Thyroid gland (tissue), 4 donors: ENCODE measurements at regions not wholly inside any gene's neighbourhood (a gene's known extent, or its start where the extent isn't known, plus 50 kb on each side); places are given as distances from the start of the nearest gene placed in this dataset.

Experiments
- DNase-seq, 2 donors: peaks; one replicate each; pipeline ENCODE4 v3.0.0-alpha.2; 2019
- H3K27ac ChIP-seq, 3 donors: fragments of 200-600 bp; sonication (generic); 1 replicate in 2 of 3; 2 replicates in 1 of 3; pipeline ENCODE4 v1.5.1; 2016 to 2019; ENCODE audit warnings: mild to moderate bottlenecking in 1 of 3, moderate library complexity in 1 of 3
- H3K27me3 ChIP-seq: fragments of 200-600 bp; sonication (generic); one replicate; pipeline ENCODE4 v1.5.1; 2019
- H3K36me3 ChIP-seq, 2 donors: fragments of 200-600 bp; sonication (generic); one replicate each; pipeline ENCODE4 v1.5.1; 2016 to 2019
- H3K4me1 ChIP-seq, 2 donors: fragments of 200-600 bp; sonication (generic); one replicate each; pipeline ENCODE4 v1.5.1; 2017 to 2019
- H3K4me3 ChIP-seq, 3 donors: fragments of 200-600 bp; sonication (generic); replicated peaks in 1 of 3; 1 replicate in 2 of 3; 2 replicates in 1 of 3; pipeline ENCODE4 v1.5.1; 2016; ENCODE audit warnings: mild to moderate bottlenecking in 1 of 3
- H3K9me3 ChIP-seq: fragments of 200-600 bp; sonication (generic); one replicate; pipeline ENCODE4 v1.5.1; 2017
- POLR2A ChIP-seq, 2 donors: fragments of 450-650 bp; IDR thresholded peaks; one replicate each; pipeline ENCODE4 v1.6.1; 2017; ENCODE audit warnings: antibody characterized with exemption in 2 of 2, mild to moderate bottlenecking in 2 of 2, moderate library complexity in 1 of 2
- WGBS, 2 donors: methylation state at CpG; one replicate each; pipeline ENCODE4 v1.1.5; 2017; 5-methylcytosine and 5-hydroxymethylcytosine counted together
- intact Hi-C: fragments of 100-400 bp; cut with DNase I; formaldehyde crosslinking; loops from one replicate; pipeline ENCODE4 v1.15.1; 2023
- TF ChIP-seq, protein P1 (sequence below), 6 experiments: fragments of 200-600 bp in 3 of 6; fragments of 450-650 bp in 3 of 6; sonication (generic) in 3 of 6; IDR thresholded peaks; one replicate each; pipeline ENCODE4 v1.5.1; 2016 to 2019; ENCODE audit warnings: antibody characterized with exemption in 6 of 6, mild to moderate bottlenecking in 2 of 6, inconsistent platforms in 1 of 6, moderate library complexity in 1 of 6

DNA sequence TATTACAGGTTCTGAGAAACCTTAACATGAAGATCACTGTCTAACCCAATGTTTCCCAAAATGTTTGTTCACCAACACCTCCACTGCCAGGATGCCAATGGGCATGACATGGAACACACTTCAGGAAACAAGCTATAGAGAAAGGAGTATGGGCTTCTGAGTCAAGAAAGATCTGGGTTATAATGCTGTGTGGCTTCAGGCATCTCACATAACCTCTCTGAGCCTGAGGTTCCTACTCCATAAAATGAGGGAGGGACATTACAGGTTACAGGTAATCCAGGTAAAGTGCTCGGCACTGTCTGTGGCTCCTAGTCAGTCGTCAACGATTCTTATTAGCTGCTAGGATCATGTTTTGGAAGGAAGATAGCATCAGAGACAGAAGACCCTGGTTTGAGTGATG lies 126.4 kb upstream of the SMAD3 start:
- peaks cover 0 to 4% of the 10 kb centered on the region in 2 donors for H3K4me1 ChIP-seq
- H3K9me3 ChIP-seq, result no peaks in the 10 kb centered on the region
- H3K27me3 ChIP-seq, result no peaks in the 10 kb centered on the region
- intact Hi-C loops, result no loop called here
- H3K4me3 ChIP-seq, result no peak overlapping the region
- no peak overlapping the region for H3K27ac ChIP-seq
- TF ChIP-seq POLR2A (IDR thresholded peaks at IDR 0.05), result no peak
- TF ChIP-seq, protein P1, sequence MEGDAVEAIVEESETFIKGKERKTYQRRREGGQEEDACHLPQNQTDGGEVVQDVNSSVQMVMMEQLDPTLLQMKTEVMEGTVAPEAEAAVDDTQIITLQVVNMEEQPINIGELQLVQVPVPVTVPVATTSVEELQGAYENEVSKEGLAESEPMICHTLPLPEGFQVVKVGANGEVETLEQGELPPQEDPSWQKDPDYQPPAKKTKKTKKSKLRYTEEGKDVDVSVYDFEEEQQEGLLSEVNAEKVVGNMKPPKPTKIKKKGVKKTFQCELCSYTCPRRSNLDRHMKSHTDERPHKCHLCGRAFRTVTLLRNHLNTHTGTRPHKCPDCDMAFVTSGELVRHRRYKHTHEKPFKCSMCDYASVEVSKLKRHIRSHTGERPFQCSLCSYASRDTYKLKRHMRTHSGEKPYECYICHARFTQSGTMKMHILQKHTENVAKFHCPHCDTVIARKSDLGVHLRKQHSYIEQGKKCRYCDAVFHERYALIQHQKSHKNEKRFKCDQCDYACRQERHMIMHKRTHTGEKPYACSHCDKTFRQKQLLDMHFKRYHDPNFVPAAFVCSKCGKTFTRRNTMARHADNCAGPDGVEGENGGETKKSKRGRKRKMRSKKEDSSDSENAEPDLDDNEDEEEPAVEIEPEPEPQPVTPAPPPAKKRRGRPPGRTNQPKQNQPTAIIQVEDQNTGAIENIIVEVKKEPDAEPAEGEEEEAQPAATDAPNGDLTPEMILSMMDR (IDR thresholded peaks at IDR 0.05), result no peak
- DNase-seq, result no peak
- H3K36me3 ChIP-seq, result no peaks in the 10 kb centered on the region
- 94 to 100% methylated on average over 3 of the region's 3 CpGs for WGBS, 2 donors

DNA sequence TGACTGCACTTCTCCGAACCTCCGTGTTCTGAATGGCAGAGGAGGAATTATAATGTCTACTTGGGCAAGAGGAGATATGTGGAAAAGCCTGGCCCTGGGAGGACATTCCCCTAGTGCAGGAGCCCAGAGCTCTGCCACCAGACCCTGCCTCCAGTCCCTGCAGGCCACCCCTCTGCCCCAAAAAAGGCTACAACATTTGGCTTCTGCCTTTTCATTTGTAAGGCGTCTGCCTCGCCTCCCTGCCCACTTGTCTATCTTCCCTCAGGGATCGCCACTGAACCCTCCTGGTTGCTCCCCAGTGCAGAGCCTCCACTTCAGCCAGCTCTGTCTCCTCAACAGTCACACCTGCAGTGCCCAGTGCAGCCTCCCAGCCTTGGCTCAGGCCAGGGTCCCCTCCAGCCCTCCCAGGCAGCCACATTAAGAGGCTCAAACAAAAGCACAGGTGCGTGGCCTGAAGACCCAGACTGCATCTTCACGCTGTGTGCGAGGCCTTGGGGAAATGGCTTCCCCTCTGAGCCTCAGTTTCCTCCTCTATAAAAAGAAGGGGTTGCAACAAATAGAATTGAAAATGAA lies 125.9 kb upstream of the SMAD3 start:
- intact Hi-C loops, result loop anchor here (10.0 kb wide), 1 partner anchor 495 kb away; no protein-coding TSS in a partner anchor
- TF ChIP-seq, protein P1 (IDR thresholded peaks at IDR 0.05), result no peak
- TF ChIP-seq POLR2A (IDR thresholded peaks at IDR 0.05), result no peak
- H3K27me3 ChIP-seq, result no peaks in the 10 kb centered on the region
- H3K4me3 ChIP-seq, result no peak overlapping the region
- WGBS, 2 donors, result 92% methylated on average over 8 of the region's 8 CpGs
- no peaks in the 10 kb centered on the region for H3K9me3 ChIP-seq
- DNase-seq, result no peak
- H3K4me1 ChIP-seq, result peaks cover 0 to 4% of the 10 kb centered on the region in 2 donors
- no peak overlapping the region for H3K27ac ChIP-seq
- H3K36me3 ChIP-seq, result no peaks in the 10 kb centered on the region

DNA sequence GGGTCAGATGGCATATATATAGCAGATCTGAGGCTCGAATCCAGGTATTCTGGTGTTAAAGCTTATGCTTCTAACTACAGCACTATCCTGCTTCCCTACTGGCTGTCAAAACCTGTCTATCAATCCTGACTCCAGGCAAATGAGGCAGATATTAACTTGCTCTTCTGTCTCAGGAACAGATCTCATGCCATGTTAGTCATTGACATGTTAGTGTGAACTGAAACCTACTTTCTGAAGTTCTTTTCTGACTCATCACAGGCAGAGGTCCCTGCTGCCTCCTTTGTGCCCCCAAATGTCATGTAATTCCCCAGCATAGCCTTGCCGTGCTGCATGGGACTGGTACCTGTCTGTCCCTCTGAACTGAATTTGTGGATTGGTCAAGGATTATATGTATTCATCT lies 125.0 kb upstream of the SMAD3 start:
- no peak for DNase-seq
- no peak overlapping the region for H3K4me3 ChIP-seq
- H3K27ac ChIP-seq, result no peak overlapping the region
- no peaks in the 10 kb centered on the region for H3K27me3 ChIP-seq
- no peaks in the 10 kb centered on the region for H3K36me3 ChIP-seq
- 90 to 96% methylated on average over 2 of the region's 2 CpGs for WGBS, 2 donors
- H3K4me1 ChIP-seq, result peaks cover 0 to 4% of the 10 kb centered on the region in 2 donors
- no peaks in the 10 kb centered on the region for H3K9me3 ChIP-seq
- intact Hi-C loops, result loop anchor here (10.0 kb wide), 1 partner anchor 494 kb away; no protein-coding TSS in a partner anchor
- no peak for TF ChIP-seq POLR2A (IDR thresholded peaks at IDR 0.05)
- TF ChIP-seq, protein P1 (IDR thresholded peaks at IDR 0.05), result no peak

DNA sequence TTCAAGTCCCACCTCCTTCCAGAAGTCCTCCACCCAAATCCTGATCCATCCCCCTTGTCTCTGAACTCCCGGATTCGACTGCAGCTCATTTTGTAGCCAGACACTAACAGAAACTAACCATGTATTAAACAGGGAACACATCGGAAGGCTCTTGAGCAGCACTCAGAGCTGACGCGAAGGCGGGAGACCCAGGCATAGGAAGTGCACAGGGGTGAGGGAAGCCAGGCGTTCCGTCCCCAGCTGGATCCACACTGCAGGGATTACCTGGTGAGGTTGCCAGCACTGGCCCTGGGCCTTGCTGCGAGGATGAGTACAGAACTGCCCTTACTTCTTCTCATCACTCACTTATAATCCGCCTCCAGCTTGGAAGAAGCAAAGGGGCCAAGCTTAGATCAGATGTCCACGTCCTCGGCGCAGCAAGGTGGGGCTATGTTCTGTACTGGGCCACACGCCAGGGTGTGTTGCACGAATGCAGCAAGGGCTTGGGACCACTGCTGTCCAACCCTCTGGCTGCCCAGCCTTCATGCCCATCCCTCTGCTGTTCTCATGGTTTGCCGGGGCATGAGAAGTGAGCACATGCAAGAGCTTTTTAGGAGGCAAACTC lies 124.2 kb upstream of the SMAD3 start:
- WGBS, 2 donors, result 36 to 37% methylated on average over 15 to 16 of the region's 16 CpGs
- H3K4me1 ChIP-seq, result peaks cover 0 to 4% of the 10 kb centered on the region in 2 donors
- no peaks in the 10 kb centered on the region for H3K9me3 ChIP-seq
- DNase-seq, result peak; percentile 32 to 45
- no peaks in the 10 kb centered on the region for H3K36me3 ChIP-seq
- intact Hi-C loops, result loop anchor here (10.0 kb wide), 1 partner anchor 494 kb away; no protein-coding TSS in a partner anchor
- H3K27ac ChIP-seq, result no peak overlapping the region
- TF ChIP-seq, protein P1 (IDR thresholded peaks at IDR 0.05), result no peak
- TF ChIP-seq POLR2A (IDR thresholded peaks at IDR 0.05), result no peak
- H3K27me3 ChIP-seq, result no peaks in the 10 kb centered on the region
- H3K4me3 ChIP-seq, result no peak overlapping the region

DNA sequence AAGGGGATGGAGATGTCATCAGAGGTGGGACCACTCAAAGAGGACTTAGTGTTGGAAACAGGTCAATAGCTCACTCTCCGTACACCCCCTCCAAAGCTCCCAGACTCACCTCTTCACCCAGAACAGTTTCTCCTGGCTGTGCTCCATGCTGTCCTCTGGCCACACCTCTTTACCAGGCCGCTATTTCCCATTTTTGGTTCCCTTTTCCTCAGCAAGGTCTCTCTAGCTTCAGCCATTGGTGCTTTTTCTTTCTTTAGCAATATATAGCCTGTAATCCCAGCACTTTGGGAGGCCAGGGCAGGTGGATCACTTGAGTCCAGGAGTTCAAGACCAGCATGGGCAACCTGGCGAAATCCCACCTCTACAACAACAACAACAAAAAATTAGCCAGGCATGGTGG lies 123.6 kb upstream of the SMAD3 start:
- Histone ChIP-seq H3K4me1 (peaks cover 0 to 4% of the 10 kb centered on the region in 2 donors), H3K4me3 (no peak overlapping the region), H3K36me3 (no peaks in the 10 kb centered on the region), H3K27ac (no peak overlapping the region), H3K9me3 (no peaks in the 10 kb centered on the region), H3K27me3 (no peaks in the 10 kb centered on the region)
- DNase-seq, result no peak
- no peak for TF ChIP-seq POLR2A (IDR thresholded peaks at IDR 0.05)
- TF ChIP-seq, protein P1 (IDR thresholded peaks at IDR 0.05), result no peak
- WGBS, 2 donors, result 89 to 94% methylated on average over 3 of the region's 3 CpGs
- intact Hi-C loops, result loop anchor here (10.0 kb wide), 1 partner anchor 493 kb away; no protein-coding TSS in a partner anchor
